ENCODE measurements at regions not wholly inside any gene's neighbourhood (a gene's known extent, or its start where the extent isn't known, plus 50 kb on each side); places are given as distances from the start of the nearest gene placed in this dataset.

DNA sequence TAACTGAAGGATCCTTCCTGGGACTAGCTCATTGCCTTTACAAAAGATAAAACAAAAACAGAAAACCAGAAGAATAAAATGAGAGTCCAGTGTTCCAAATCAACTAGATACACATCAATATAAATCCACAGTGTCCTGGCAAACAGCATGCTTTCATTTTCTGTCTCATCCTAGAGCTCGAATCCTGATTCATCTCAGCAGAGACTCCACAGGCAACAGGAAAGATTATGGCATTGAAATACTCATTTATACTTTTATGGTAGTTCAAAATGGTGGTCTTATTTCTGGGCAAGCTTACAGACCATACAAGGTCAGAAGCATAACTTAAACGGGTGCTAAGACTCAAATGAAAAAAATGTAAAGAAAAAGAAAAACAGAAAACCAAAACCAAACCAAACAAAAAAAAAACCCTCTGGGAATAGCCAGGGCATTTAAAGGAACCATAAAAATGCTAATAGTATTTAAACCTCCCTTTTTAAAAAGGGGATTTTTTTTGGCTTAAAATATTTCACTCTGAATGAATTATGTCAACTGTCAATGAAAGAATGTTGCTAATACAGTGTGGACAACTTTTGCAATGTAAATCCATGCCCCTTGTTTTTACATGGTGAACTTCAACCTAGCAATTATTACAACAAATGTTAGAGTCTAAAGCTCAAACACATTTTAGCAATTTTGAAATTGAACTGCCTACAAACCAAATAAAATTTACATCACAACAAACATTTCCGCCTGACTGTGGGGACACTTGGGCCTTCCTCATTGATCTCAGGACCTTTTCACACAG is 57.9 kb downstream of the GPR101 start:
- Histone ChIP-seq H3K36me3 (replicated peaks in 1 of 2; ENCODE audit: control insufficient read depth in 1 of 2, insufficient read depth in 2 of 2, low read length in 1 of 2) (no peaks in the 10 kb centered on the region), H3F3A (replicated peaks; ENCODE audit: insufficient read depth) (no peaks in the 10 kb centered on the region), H3K9me2 (no peaks in the 10 kb centered on the region), H3K79me2 (ENCODE audit: insufficient read depth) (no peaks in the 10 kb centered on the region), H3K4me2 (no peak overlapping the region), H3K4me3 (ENCODE audit: low read depth in 2 of 2, low read length in 1 of 2) (no peak overlapping the region), H4K20me1 (ENCODE audit: insufficient read depth) (no peaks in the 10 kb centered on the region), H3K9ac (no peak overlapping the region), H3K27me3 (ENCODE audit: insufficient read depth) (no peaks in the 10 kb centered on the region), H2AFZ (ENCODE audit: low read depth) (no peak overlapping the region), H3K4me1 (ENCODE audit: control insufficient read depth in 1 of 2, insufficient read depth in 2 of 2, low read depth in 1 of 2, low read length in 1 of 2) (no peaks in the 10 kb centered on the region), H3K9me3 (no peaks in the 10 kb centered on the region), H3K27ac (ENCODE audit: low read depth in 2 of 2, low read length in 1 of 2) (no peak overlapping the region)
- ChIA-PET POLR2A (no interaction called here), CTCF (interaction anchor here (1.2 to 1.6 kb wide), 4 partner anchors 20 to 77 kb away, joined by 3 read pairs; no protein-coding TSS in a partner anchor)
- 56% methylated on average over 3 of the region's 3 CpGs for WGBS (ENCODE audit: low lambda C conversion rate)
- TF ChIP-seq FOSL2 (IDR thresholded peaks at IDR 0.05; ENCODE audit: borderline replicate concordance, low read depth) (no peak), MXI1 (IDR thresholded peaks at IDR 0.05; ENCODE audit: low read depth, low read length) (no peak), SMC3 (IDR thresholded peaks at IDR 0.05; ENCODE audit: low read depth, low read length) (no peak), GATA2 (CRISPR knock-in tag; IDR thresholded peaks at IDR 0.05) (no peak), NFIC (IDR thresholded peaks at IDR 0.05; ENCODE audit: borderline replicate concordance) (no peak), CHD2 (IDR thresholded peaks at IDR 0.05; ENCODE audit: low read length, partially characterized antibody) (no peak), RAD21 (IDR thresholded peaks at IDR 0.05; ENCODE audit: low read length) (no peak), EP300 (IDR thresholded peaks at IDR 0.05; ENCODE audit: borderline replicate concordance in 1 of 2, low read depth in 1 of 2, low read length in 1 of 2) (no peak), TAF1 (IDR thresholded peaks at IDR 0.05; ENCODE audit: borderline replicate concordance, low read depth, low read length) (no peak)
- TF ChIP-seq, protein P1, sequence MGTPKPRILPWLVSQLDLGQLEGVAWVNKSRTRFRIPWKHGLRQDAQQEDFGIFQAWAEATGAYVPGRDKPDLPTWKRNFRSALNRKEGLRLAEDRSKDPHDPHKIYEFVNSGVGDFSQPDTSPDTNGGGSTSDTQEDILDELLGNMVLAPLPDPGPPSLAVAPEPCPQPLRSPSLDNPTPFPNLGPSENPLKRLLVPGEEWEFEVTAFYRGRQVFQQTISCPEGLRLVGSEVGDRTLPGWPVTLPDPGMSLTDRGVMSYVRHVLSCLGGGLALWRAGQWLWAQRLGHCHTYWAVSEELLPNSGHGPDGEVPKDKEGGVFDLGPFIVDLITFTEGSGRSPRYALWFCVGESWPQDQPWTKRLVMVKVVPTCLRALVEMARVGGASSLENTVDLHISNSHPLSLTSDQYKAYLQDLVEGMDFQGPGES (IDR thresholded peaks at IDR 0.05; ENCODE audit: low read depth, low read length) = no peak
- TF ChIP-seq, protein P2, sequence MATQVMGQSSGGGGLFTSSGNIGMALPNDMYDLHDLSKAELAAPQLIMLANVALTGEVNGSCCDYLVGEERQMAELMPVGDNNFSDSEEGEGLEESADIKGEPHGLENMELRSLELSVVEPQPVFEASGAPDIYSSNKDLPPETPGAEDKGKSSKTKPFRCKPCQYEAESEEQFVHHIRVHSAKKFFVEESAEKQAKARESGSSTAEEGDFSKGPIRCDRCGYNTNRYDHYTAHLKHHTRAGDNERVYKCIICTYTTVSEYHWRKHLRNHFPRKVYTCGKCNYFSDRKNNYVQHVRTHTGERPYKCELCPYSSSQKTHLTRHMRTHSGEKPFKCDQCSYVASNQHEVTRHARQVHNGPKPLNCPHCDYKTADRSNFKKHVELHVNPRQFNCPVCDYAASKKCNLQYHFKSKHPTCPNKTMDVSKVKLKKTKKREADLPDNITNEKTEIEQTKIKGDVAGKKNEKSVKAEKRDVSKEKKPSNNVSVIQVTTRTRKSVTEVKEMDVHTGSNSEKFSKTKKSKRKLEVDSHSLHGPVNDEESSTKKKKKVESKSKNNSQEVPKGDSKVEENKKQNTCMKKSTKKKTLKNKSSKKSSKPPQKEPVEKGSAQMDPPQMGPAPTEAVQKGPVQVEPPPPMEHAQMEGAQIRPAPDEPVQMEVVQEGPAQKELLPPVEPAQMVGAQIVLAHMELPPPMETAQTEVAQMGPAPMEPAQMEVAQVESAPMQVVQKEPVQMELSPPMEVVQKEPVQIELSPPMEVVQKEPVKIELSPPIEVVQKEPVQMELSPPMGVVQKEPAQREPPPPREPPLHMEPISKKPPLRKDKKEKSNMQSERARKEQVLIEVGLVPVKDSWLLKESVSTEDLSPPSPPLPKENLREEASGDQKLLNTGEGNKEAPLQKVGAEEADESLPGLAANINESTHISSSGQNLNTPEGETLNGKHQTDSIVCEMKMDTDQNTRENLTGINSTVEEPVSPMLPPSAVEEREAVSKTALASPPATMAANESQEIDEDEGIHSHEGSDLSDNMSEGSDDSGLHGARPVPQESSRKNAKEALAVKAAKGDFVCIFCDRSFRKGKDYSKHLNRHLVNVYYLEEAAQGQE (IDR thresholded peaks at IDR 0.05; ENCODE audit: low read depth, low read length) = no peak
- DNase-seq = no peak

DNA sequence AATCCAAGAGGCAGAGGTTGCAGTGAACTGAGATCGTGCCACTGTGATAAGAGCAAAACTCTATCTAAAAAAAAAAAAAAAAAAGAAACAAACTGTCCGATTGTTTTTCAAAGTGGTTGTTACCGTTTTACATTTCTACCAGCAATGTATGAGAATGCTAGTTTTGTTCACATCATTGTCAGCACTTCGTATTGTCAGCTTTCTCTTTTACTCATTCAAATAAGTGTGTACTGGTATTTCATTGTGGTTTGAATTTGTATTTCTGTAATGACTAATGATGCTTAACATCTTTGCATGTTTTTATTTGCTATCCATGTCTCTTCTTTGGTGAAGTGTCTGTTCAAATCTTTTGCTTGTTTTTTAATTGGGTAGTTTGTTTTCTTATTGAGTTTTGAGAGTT is 65.8 kb downstream of the GPR101 start:
- Histone ChIP-seq H3K27me3 (ENCODE audit: insufficient read depth) (no peaks in the 10 kb centered on the region), H2AFZ (ENCODE audit: low read depth) (no peak overlapping the region), H3K36me3 (replicated peaks in 1 of 2; ENCODE audit: control insufficient read depth in 1 of 2, insufficient read depth in 2 of 2, low read length in 1 of 2) (no peaks in the 10 kb centered on the region), H3K9ac (no peak overlapping the region), H3K27ac (ENCODE audit: low read depth in 2 of 2, low read length in 1 of 2) (no peak overlapping the region), H4K20me1 (ENCODE audit: insufficient read depth) (no peaks in the 10 kb centered on the region), H3K9me2 (no peaks in the 10 kb centered on the region), H3K4me1 (ENCODE audit: control insufficient read depth in 1 of 2, insufficient read depth in 2 of 2, low read depth in 1 of 2, low read length in 1 of 2) (no peaks in the 10 kb centered on the region), H3F3A (replicated peaks; ENCODE audit: insufficient read depth) (no peaks in the 10 kb centered on the region), H3K79me2 (ENCODE audit: insufficient read depth) (no peaks in the 10 kb centered on the region), H3K4me3 (ENCODE audit: low read depth in 2 of 2, low read length in 1 of 2) (no peak overlapping the region), H3K9me3 (no peaks in the 10 kb centered on the region), H3K4me2 (no peak overlapping the region)
- CTCF ChIA-PET = no interaction called here
- POLR2A ChIA-PET = no interaction called here
- whole genome bisulfite sequencing (ENCODE audit: low lambda C conversion rate) = 45% methylated on average over 4 of the region's 4 CpGs
- DNase-seq = no peak
- TF ChIP-seq TEAD4 (IDR thresholded peaks at IDR 0.05; ENCODE audit: borderline replicate concordance, insufficient read depth) (no peak), MEF2A (IDR thresholded peaks at IDR 0.05; ENCODE audit: borderline replicate concordance, low read depth) (no peak), EP300 (IDR thresholded peaks at IDR 0.05; ENCODE audit: borderline replicate concordance in 1 of 2, low read depth in 1 of 2, low read length in 1 of 2) (no peak), SMC3 (IDR thresholded peaks at IDR 0.05; ENCODE audit: low read depth, low read length) (no peak), POLR2AphosphoS5 (IDR thresholded peaks at IDR 0.05; ENCODE audit: low read depth, low read length) (no peak), TAF1 (IDR thresholded peaks at IDR 0.05; ENCODE audit: borderline replicate concordance, low read depth, low read length) (no peak), MXI1 (IDR thresholded peaks at IDR 0.05; ENCODE audit: low read depth, low read length) (no peak), NRF1 (IDR thresholded peaks at IDR 0.05; ENCODE audit: low read depth, low read length) (no peak)
- TF ChIP-seq, protein P2 (IDR thresholded peaks at IDR 0.05; ENCODE audit: low read depth, low read length) = no peak
- TF ChIP-seq, protein P3, sequence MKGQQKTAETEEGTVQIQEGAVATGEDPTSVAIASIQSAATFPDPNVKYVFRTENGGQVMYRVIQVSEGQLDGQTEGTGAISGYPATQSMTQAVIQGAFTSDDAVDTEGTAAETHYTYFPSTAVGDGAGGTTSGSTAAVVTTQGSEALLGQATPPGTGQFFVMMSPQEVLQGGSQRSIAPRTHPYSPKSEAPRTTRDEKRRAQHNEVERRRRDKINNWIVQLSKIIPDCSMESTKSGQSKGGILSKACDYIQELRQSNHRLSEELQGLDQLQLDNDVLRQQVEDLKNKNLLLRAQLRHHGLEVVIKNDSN (IDR thresholded peaks at IDR 0.05; ENCODE audit: borderline replicate concordance, low read depth) = no peak
